ENCODE measurements at regions not wholly inside any gene's neighbourhood (a gene's known extent, or its start where the extent isn't known, plus 50 kb on each side); places are given as distances from the start of the nearest gene placed in this dataset.

GRCh38 chrX:26414534-26414933, 198.6 kb downstream of the MAGEB5 start:
- Mint-ChIP-seq H3K36me3 (ENCODE audit: low read depth) (peaks cover 12% of the 10 kb centered on the region), H3K27me3 (ENCODE audit: insufficient read depth) (no peaks in the 10 kb centered on the region), H3K4me3 (peak overlapping the region; percentile 47), H3K4me1 (peaks cover 11% of the 10 kb centered on the region), H3K9me3 (peaks cover 48% of the 10 kb centered on the region), H3K27ac (no peak overlapping the region)
- Histone ChIP-seq H3K27me3 (ENCODE audit: control insufficient read depth, insufficient read depth, low read length, poor library complexity, severe bottlenecking) (no peaks in the 10 kb centered on the region), H3K27ac (ENCODE audit: low read depth, low read length) (no peak overlapping the region), H3K9ac (ENCODE audit: extremely low read depth, low read length, poor library complexity, severe bottlenecking) (no peak overlapping the region), H3K4me3 (ENCODE audit: low read length) (no peak overlapping the region), H3K9me3 (ENCODE audit: control insufficient read depth, low read length) (peaks cover 9% of the 10 kb centered on the region), H3K4me1 (ENCODE audit: control insufficient read depth, insufficient read depth, low read length) (no peaks in the 10 kb centered on the region), H3K36me3 (ENCODE audit: control insufficient read depth, insufficient read depth, low read length) (no peaks in the 10 kb centered on the region)
- WGBS, 2 experiments (ENCODE audit: insufficient coverage in 1 of 2, insufficient read length in 1 of 2): 33% methylated on average over 1 of the region's 3 CpGs; no CpG with 5 or more reads in 1 of the 2 experiments
- DNase-seq: peak; percentile 55
- peak; percentile 22 for TF ChIP-seq CTCF (conservative IDR thresholded peaks at IDR 0.05)

DNA sequence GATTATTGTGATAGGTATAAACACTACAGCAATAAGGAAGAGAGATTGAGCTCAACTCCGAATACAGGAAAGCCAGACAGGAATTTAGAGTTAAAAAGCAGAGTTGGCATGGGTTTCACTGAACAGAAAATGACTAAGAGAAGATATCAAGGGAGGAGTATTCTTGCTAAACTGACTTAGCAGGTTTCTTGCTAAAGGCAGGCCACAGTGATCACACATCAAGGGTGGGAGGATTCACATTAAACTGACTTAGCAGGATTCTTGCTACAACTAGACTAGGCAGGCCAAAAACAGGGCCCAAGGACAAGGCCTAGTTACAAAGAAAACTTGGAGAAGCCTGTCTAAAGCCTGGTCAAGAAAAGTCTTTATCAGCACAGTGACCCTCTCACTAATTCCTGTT, 195.1 kb downstream of the MAGEB5 start:
- Histone ChIP-seq H3K9me3 (ENCODE audit: control insufficient read depth, low read length) (no peaks in the 10 kb centered on the region), H3K27me3 (ENCODE audit: control insufficient read depth, insufficient read depth, low read length, poor library complexity, severe bottlenecking) (no peaks in the 10 kb centered on the region), H3K9ac (ENCODE audit: extremely low read depth, low read length, poor library complexity, severe bottlenecking) (no peak overlapping the region), H3K36me3 (ENCODE audit: control insufficient read depth, insufficient read depth, low read length) (no peaks in the 10 kb centered on the region), H3K4me1 (ENCODE audit: control insufficient read depth, insufficient read depth, low read length) (no peaks in the 10 kb centered on the region), H3K4me3 (ENCODE audit: low read length) (no peak overlapping the region), H3K27ac (ENCODE audit: low read depth, low read length) (no peak overlapping the region)
- Mint-ChIP-seq H3K36me3 (ENCODE audit: low read depth) (peaks cover 14% of the 10 kb centered on the region), H3K4me1 (peaks cover 11% of the 10 kb centered on the region), H3K27me3 (ENCODE audit: insufficient read depth) (no peaks in the 10 kb centered on the region), H3K4me3 (no peak overlapping the region), H3K27ac (no peak overlapping the region), H3K9me3 (peaks cover 21% of the 10 kb centered on the region)
- 100% methylated on average over 1 of the region's 1 CpG; no CpG with 5 or more reads in 1 of the 2 experiments for WGBS, 2 experiments (ENCODE audit: insufficient coverage in 1 of 2, insufficient read length in 1 of 2)
- DNase-seq: no peak
- TF ChIP-seq CTCF (conservative IDR thresholded peaks at IDR 0.05): no peak

- Mint-ChIP-seq H3K36me3 (ENCODE audit: low read depth) (peaks cover 9% of the 10 kb centered on the region), H3K4me1 (peaks cover 11% of the 10 kb centered on the region), H3K9me3 (peaks cover 14% of the 10 kb centered on the region), H3K27me3 (ENCODE audit: insufficient read depth) (no peaks in the 10 kb centered on the region), H3K4me3 (no peak overlapping the region), H3K27ac (no peak overlapping the region)
- H3K9me3 ChIP-seq (ENCODE audit: control insufficient read depth, low read length): no peaks in the 10 kb centered on the region
- 94 to 100% methylated on average over 1 to 5 of the region's 5 CpGs for WGBS, 2 experiments (ENCODE audit: insufficient coverage in 1 of 2, insufficient read length in 1 of 2)
- no peak for TF ChIP-seq CTCF (conservative IDR thresholded peaks at IDR 0.05)
- no peak overlapping the region for H3K27ac ChIP-seq (ENCODE audit: low read depth, low read length)
- no peaks in the 10 kb centered on the region for H3K36me3 ChIP-seq (ENCODE audit: control insufficient read depth, insufficient read depth, low read length)
- no peaks in the 10 kb centered on the region for H3K4me1 ChIP-seq (ENCODE audit: control insufficient read depth, insufficient read depth, low read length)
- H3K27me3 ChIP-seq (ENCODE audit: control insufficient read depth, insufficient read depth, low read length, poor library complexity, severe bottlenecking): no peaks in the 10 kb centered on the region
- no peak overlapping the region for H3K9ac ChIP-seq (ENCODE audit: extremely low read depth, low read length, poor library complexity, severe bottlenecking)
- no peak overlapping the region for H3K4me3 ChIP-seq (ENCODE audit: low read length)
- no peak for DNase-seq
These were observed 193.7 kb downstream of the MAGEB5 start for GRCh38 chrX:26409636-26410035.

All from endodermal cell (in vitro differentiated cells).